ENCODE measurements at regions not wholly inside any gene's neighbourhood (a gene's known extent, or its start where the extent isn't known, plus 50 kb on each side); places are given as distances from the start of the nearest gene placed in this dataset.

GRCh38 chr19:30156646-30157045, 214.6 kb downstream of the URI1 start:
- peaks cover 0 to 5% (median 0%) of the 10 kb centered on the region in 8 donors for H3K9me3 ChIP-seq
- peaks cover 0 to 6% (median 0%) of the 10 kb centered on the region in 6 donors for H3K4me1 ChIP-seq
- no peak overlapping the region for H3K27ac ChIP-seq
- H3K27me3 ChIP-seq (replicated peaks in 1 of 7): peaks cover 0 to 50% (median 0%) of the 10 kb centered on the region in 7 donors
- DNase-seq: no peak
- 84 to 95% (median 92%) methylated on average over 3 to 8 of the region's 8 CpGs for WGBS, 5 donors
- no peak overlapping the region for H3K4me3 ChIP-seq
- no peaks in the 10 kb centered on the region for H3K36me3 ChIP-seq
- no peak for TF ChIP-seq POLR2AphosphoS5 (IDR thresholded peaks at IDR 0.05)
- TF ChIP-seq POLR2A (IDR thresholded peaks at IDR 0.05): no peak
- TF ChIP-seq CTCF (IDR thresholded peaks at IDR 0.05 in 8 of 11, conservative IDR thresholded peaks at IDR 0.05 in 3 of 11): no peak
- intact Hi-C loops (cut with DNase I; ENCODE audit: low total_unique reads): no loop called here

GRCh38 chr19:30158067-30158892, 213.9 kb upstream of the ZNF536 start:
- 79 to 91% (median 82%) methylated on average over 11 of the region's 11 CpGs for WGBS, 5 donors
- intact Hi-C loops (cut with DNase I; ENCODE audit: low total_unique reads): no loop called here
- no peak for DNase-seq

GRCh38 chr19:30158893-30159245, 213.3 kb upstream of the ZNF536 start:
- H3K9me3 ChIP-seq: peaks cover 0 to 5% (median 0%) of the 10 kb centered on the region in 8 donors
- intact Hi-C loops (cut with DNase I; ENCODE audit: low total_unique reads): no loop called here
- no peaks in the 10 kb centered on the region for H3K36me3 ChIP-seq
- no peak overlapping the region for H3K4me3 ChIP-seq
- DNase-seq: no peak
- TF ChIP-seq POLR2AphosphoS5 (IDR thresholded peaks at IDR 0.05) (no peak), CTCF (IDR thresholded peaks at IDR 0.05 in 8 of 11, conservative IDR thresholded peaks at IDR 0.05 in 3 of 11) (no peak)
- 90 to 100% (median 94%) methylated on average over 2 of the region's 2 CpGs for WGBS, 5 donors
- no peak overlapping the region for H3K27ac ChIP-seq
- H3K27me3 ChIP-seq (replicated peaks in 1 of 7): peaks cover 0 to 43% (median 0%) of the 10 kb centered on the region in 7 donors
- H3K4me1 ChIP-seq: peaks cover 0 to 5% (median 0%) of the 10 kb centered on the region in 6 donors

More at GRCh38 chr19:30158067-30158892, 213.9 kb upstream of the ZNF536 start:
- H3K9me3 ChIP-seq: peaks cover 0 to 5% (median 0%) of the 10 kb centered on the region in 8 donors
- H3K36me3 ChIP-seq: no peaks in the 10 kb centered on the region
- no peak overlapping the region for H3K4me3 ChIP-seq
- no peak overlapping the region for H3K27ac ChIP-seq
- peaks cover 0 to 6% (median 0%) of the 10 kb centered on the region in 6 donors for H3K4me1 ChIP-seq
- peaks cover 0 to 43% (median 0%) of the 10 kb centered on the region in 7 donors for H3K27me3 ChIP-seq (replicated peaks in 1 of 7)
- TF ChIP-seq CTCF (IDR thresholded peaks at IDR 0.05 in 8 of 11, conservative IDR thresholded peaks at IDR 0.05 in 3 of 11) (no peak), POLR2A (IDR thresholded peaks at IDR 0.05) (no peak), POLR2AphosphoS5 (IDR thresholded peaks at IDR 0.05) (no peak)

- H3K27me3 ChIP-seq (replicated peaks in 1 of 7): peaks cover 0 to 43% (median 0%) of the 10 kb centered on the region in 7 donors
- H3K9me3 ChIP-seq: peaks cover 0 to 12% (median 0%) of the 10 kb centered on the region in 8 donors
- H3K4me3 ChIP-seq: no peak overlapping the region
- intact Hi-C loops (cut with DNase I; ENCODE audit: low total_unique reads): no loop called here
- no peak for DNase-seq
- TF ChIP-seq POLR2A (IDR thresholded peaks at IDR 0.05): no peak
- no peak for TF ChIP-seq POLR2AphosphoS5 (IDR thresholded peaks at IDR 0.05)
- no peak for TF ChIP-seq CTCF (IDR thresholded peaks at IDR 0.05 in 8 of 11, conservative IDR thresholded peaks at IDR 0.05 in 3 of 11)
- 82 to 100% (median 93%) methylated on average over 1 of the region's 1 CpG for whole genome bisulfite sequencing, 5 donors
- H3K36me3 ChIP-seq: no peaks in the 10 kb centered on the region
- H3K4me1 ChIP-seq: no peaks in the 10 kb centered on the region
- no peak overlapping the region for H3K27ac ChIP-seq
These were observed 212.5 kb upstream of the ZNF536 start for GRCh38 chr19:30159636-30160035.
